ENCODE measurements at regions not wholly inside any gene's neighbourhood (a gene's known extent, or its start where the extent isn't known, plus 50 kb on each side); places are given as distances from the start of the nearest gene placed in this dataset.

GRCh38 chr5:72558383-72558782, 51.2 kb upstream of the ZNF366 start:
- no peak overlapping the region for H3K4me3 ChIP-seq (ENCODE audit: low read depth, low read length)
- DNase-seq, result no peak
- in situ Hi-C loops (cut with HindIII; ENCODE audit: low pct_ligation_motif_present, low sequenced_read_pairs), result no loop called here
- H3K27ac ChIP-seq, result no peak overlapping the region
- H3K36me3 ChIP-seq (replicated peaks), result no peaks in the 10 kb centered on the region
- no peak for TF ChIP-seq CTCF (IDR thresholded peaks at IDR 0.05; ENCODE audit: low read depth, low read length, missing control alignments)
- no peaks in the 10 kb centered on the region for H3K27me3 ChIP-seq (replicated peaks)

GRCh38 chr5:72558046-72558336, 50.8 kb upstream of the ZNF366 start:
- in situ Hi-C loops (cut with HindIII; ENCODE audit: low pct_ligation_motif_present, low sequenced_read_pairs), result no loop called here
- no peak for TF ChIP-seq CTCF (IDR thresholded peaks at IDR 0.05; ENCODE audit: low read depth, low read length, missing control alignments)
- Histone ChIP-seq H3K4me3 (ENCODE audit: low read depth, low read length) (no peak overlapping the region), H3K27me3 (replicated peaks) (no peaks in the 10 kb centered on the region), H3K36me3 (replicated peaks) (no peaks in the 10 kb centered on the region), H3K27ac (no peak overlapping the region)
- no peak for DNase-seq

GRCh38 chr5:72557167-72558045, 50.2 kb upstream of the ZNF366 start:
- TF ChIP-seq CTCF (IDR thresholded peaks at IDR 0.05; ENCODE audit: low read depth, low read length, missing control alignments), result peak; percentile 27
- Histone ChIP-seq H3K36me3 (replicated peaks) (no peaks in the 10 kb centered on the region), H3K4me3 (ENCODE audit: low read depth, low read length) (peak overlapping the region; percentile 46), H3K27ac (no peak overlapping the region), H3K27me3 (replicated peaks) (no peaks in the 10 kb centered on the region)
- in situ Hi-C loops (cut with HindIII; ENCODE audit: low pct_ligation_motif_present, low sequenced_read_pairs), result no loop called here
- DNase-seq, result no peak

Data from brain microvascular endothelial cell (primary cell).